Heart left ventricle (tissue), 16 donors: ENCODE measurements at regions not wholly inside any gene's neighbourhood (a gene's known extent, or its start where the extent isn't known, plus 50 kb on each side); places are given as distances from the start of the nearest gene placed in this dataset.
"Not testable (repeated sequence)": the region's sequence is repeated elsewhere in the genome, so short reads cannot be mapped to it uniquely, and the experiment has no call there.

ENCODE experiments used
- ATAC-seq, 4 donors: fragments of 200-7000 bp; cut with Tn5 transposase; one replicate each; pipeline ENCODE4 v1.9.1; 2020 to 2022; ENCODE audit warnings: moderate library complexity in 4 of 4, mild to moderate bottlenecking in 3 of 4, moderate number of reproducible peaks in 1 of 4
- DNase-seq, 5 donors: peaks; one replicate each; pipeline ENCODE4 v3.0.0-alpha.2; 2020
- H3K27ac ChIP-seq, 12 donors: fragments of 200-600 bp; sonication (generic) in 4 of 12; one replicate each; pipeline versions ENCODE4 v1.5.0 to v1.8.0; 2016 to 2022; ENCODE audit warnings: mild to moderate bottlenecking in 2 of 12
- H3K27me3 ChIP-seq, 9 donors: fragments of 200-600 bp; sonication (generic) in 2 of 9; one replicate each; pipeline versions ENCODE4 v1.5.1 to v1.8.0; 2016 to 2022; ENCODE audit warnings: mild to moderate bottlenecking in 3 of 9
- H3K36me3 ChIP-seq, 9 donors: fragments of 200-600 bp; sonication (generic) in 2 of 9; one replicate each; pipeline versions ENCODE4 v1.5.0 to v1.8.0; 2018 to 2022; ENCODE audit warnings: mild to moderate bottlenecking in 2 of 9
- H3K4me1 ChIP-seq, 12 donors: fragments of 200-600 bp; sonication (generic) in 4 of 12; one replicate each; pipeline versions ENCODE4 v1.5.0 to v1.8.0; 2016 to 2022; ENCODE audit warnings: mild to moderate bottlenecking in 3 of 12
- H3K4me3 ChIP-seq, 12 donors: fragments of 200-600 bp; sonication (generic) in 4 of 12; one replicate each; pipeline versions ENCODE4 v1.5.0 to v1.8.0; 2017 to 2022; ENCODE audit warnings: mild to moderate bottlenecking in 9 of 12, moderate library complexity in 4 of 12
- H3K9me3 ChIP-seq, 12 donors: fragments of 200-600 bp; sonication (generic) in 4 of 12; one replicate each; pipeline versions ENCODE4 v1.5.0 to v1.8.0; 2016 to 2022; ENCODE audit warnings: mild to moderate bottlenecking in 1 of 12
- CTCF ChIP-seq, 12 donors: fragments of 200-600 bp; sonication (generic) in 4 of 12; IDR thresholded peaks; one replicate each; pipeline versions ENCODE4 v1.5.0 to v1.8.0; 2018 to 2022; ENCODE audit warnings: antibody characterized with exemption in 12 of 12, mild to moderate bottlenecking in 5 of 12
- POLR2A ChIP-seq, 2 donors: fragments of 450-650 bp; IDR thresholded peaks; one replicate each; pipeline ENCODE4 v1.6.1; 2017; ENCODE audit warnings: antibody characterized with exemption in 2 of 2, mild to moderate bottlenecking in 2 of 2, moderate library complexity in 2 of 2
- WGBS, 4 donors: extraction: QIAGEN DNeasy Blood & Tissue Kit in 2 of 4; methylation state at CpG; one replicate each; pipeline versions ENCODE4 v1.1.5 to v1.1.7; 2013 to 2018; 5-methylcytosine and 5-hydroxymethylcytosine counted together
- intact Hi-C, 10 donors: fragments of 100-400 bp; cut with DNase I; formaldehyde crosslinking; loops; one replicate each; pipeline versions ENCODE4 v1.11.1 to v1.14.2; 2022
- donor health status: ischemic (EF 13 %, LVEDD 7.1; RV severe dilation, severe dysfunction).
- donor health status: healthy with polysubstance abuse.
- donor health status: DM: no; HTN: yes; CAD: no.
- donor health status: DM: no; HTN: no; CAD: no.
- donor health status: ischemic (EF 25% LVEDD 6.9; RV normal size, moderate dysfunction).
- donor health status: ischemic (EF 25% LVEDD 5.7; RV mildly dilated, moderate dysfunction).
- donor health status: healthy.
- donor health status: DM: yes; HTN: yes; CAD: no.
- donor health status: ischemic (EF 35%, LVEDD 5.7; RV mildly dilated, moderate dysfunction).
- donor health status: nonischemic (EF 11% LVEDD 7.7; RV severe dilation, severe dysfunction).
- donor health status: DM: yes; HTN: yes; CAD: no.
- donor health status: PGD.
- donor health status: ischemic (EF 29% LVEDD 5.4; RV normal size, mild dysfunction).
- donor health status: nonischemic (EF 23%, LVEDD 6.1; RV moderate dilation, normal function).

- no peak for DNase-seq
- no peaks in the 10 kb centered on the region for H3K9me3 ChIP-seq
- no peak for TF ChIP-seq POLR2A (IDR thresholded peaks at IDR 0.05)
- no peak for TF ChIP-seq CTCF (IDR thresholded peaks at IDR 0.05)
- no peaks in the 10 kb centered on the region for H3K4me1 ChIP-seq
- H3K4me3 ChIP-seq = no peak overlapping the region
- H3K36me3 ChIP-seq = no peaks in the 10 kb centered on the region
- intact Hi-C loops = no loop called here
- no peak for ATAC-seq
- 56 to 87% (median 71%) methylated on average over 2 of the region's 2 CpGs for WGBS, 4 donors
- peaks cover 0 to 6% (median 0%) of the 10 kb centered on the region in 9 donors for H3K27me3 ChIP-seq
- H3K27ac ChIP-seq = no peak overlapping the region
Measured at GRCh38 chrX:131441033-131441432, 102.8 kb upstream of the OR13H1 start.

GRCh38 chrX:131445955-131446354 lies 97.9 kb upstream of the OR13H1 start:
- H3K4me3 ChIP-seq = no peak overlapping the region
- H3K27ac ChIP-seq = no peak overlapping the region
- TF ChIP-seq POLR2A (IDR thresholded peaks at IDR 0.05) = no peak
- no peak for TF ChIP-seq CTCF (IDR thresholded peaks at IDR 0.05)
- no peak for ATAC-seq
- no peaks in the 10 kb centered on the region for H3K4me1 ChIP-seq
- peaks cover 0 to 14% (median 0%) of the 10 kb centered on the region in 12 donors for H3K9me3 ChIP-seq
- 51 to 76% (median 62%) methylated on average over 2 of the region's 2 CpGs for WGBS, 4 donors
- H3K36me3 ChIP-seq = no peaks in the 10 kb centered on the region
- H3K27me3 ChIP-seq = peaks cover 0 to 10% (median 0%) of the 10 kb centered on the region in 9 donors
- DNase-seq = no peak
- intact Hi-C loops = no loop called here

GRCh38 chrX:131461855-131462254 lies 82.0 kb upstream of the OR13H1 start:
- ATAC-seq, DNase-seq, H3K4me1 ChIP-seq, H3K36me3 ChIP-seq, H3K9me3 ChIP-seq, H3K4me3 ChIP-seq, H3K27me3 ChIP-seq, H3K27ac ChIP-seq, intact Hi-C loops: not testable (repeated sequence)
- 79 to 86% (median 82%) methylated on average over 10 of the region's 10 CpGs for WGBS, 4 donors

- H3K4me1 ChIP-seq = not testable (repeated sequence)
Measured at GRCh38 chrX:131473809-131474208, 70.1 kb upstream of the OR13H1 start.

GRCh38 chrX:131477498-131477897 lies 66.4 kb upstream of the OR13H1 start:
- intact Hi-C loops = no loop called here

More at GRCh38 chrX:131473809-131474208, 70.1 kb upstream of the OR13H1 start:
- H3K36me3 ChIP-seq, H3K27ac ChIP-seq, ATAC-seq, H3K9me3 ChIP-seq, intact Hi-C loops, H3K4me3 ChIP-seq, DNase-seq, H3K27me3 ChIP-seq: not testable (repeated sequence)
- 35 to 58% (median 51%) methylated on average over 1 of the region's 1 CpG for WGBS, 4 donors

More at GRCh38 chrX:131477498-131477897, 66.4 kb upstream of the OR13H1 start:
- WGBS, 4 donors = 24 to 53% (median 32%) methylated on average over 1 of the region's 1 CpG
- ATAC-seq (no peak), DNase-seq (no peak)
- Histone ChIP-seq H3K9me3 (no peaks in the 10 kb centered on the region), H3K4me1 (no peaks in the 10 kb centered on the region), H3K27me3 (peaks cover 0 to 8% (median 0%) of the 10 kb centered on the region in 9 donors), H3K27ac (no peak overlapping the region), H3K36me3 (no peaks in the 10 kb centered on the region), H3K4me3 (no peak overlapping the region)
- TF ChIP-seq CTCF (IDR thresholded peaks at IDR 0.05) (no peak), POLR2A (IDR thresholded peaks at IDR 0.05) (no peak)
